ENCODE measurements at regions not wholly inside any gene's neighbourhood (a gene's known extent, or its start where the extent isn't known, plus 50 kb on each side); places are given as distances from the start of the nearest gene placed in this dataset.

Small RNA genes lying in the stretch of these regions (small RNA-seq; reads per million reads assigned to genes)
- 1.6 reads per million for gene MIR4452 (ENCODE audit: insufficient read depth)

All from neuronal stem cell (in vitro differentiated cells).